ENCODE measurements at regions not wholly inside any gene's neighbourhood (a gene's known extent, or its start where the extent isn't known, plus 50 kb on each side); places are given as distances from the start of the nearest gene placed in this dataset.

GRCh38 chr3:26353097-26353496 is 269.5 kb upstream of the LRRC3B start:
- TF ChIP-seq, protein P1, sequence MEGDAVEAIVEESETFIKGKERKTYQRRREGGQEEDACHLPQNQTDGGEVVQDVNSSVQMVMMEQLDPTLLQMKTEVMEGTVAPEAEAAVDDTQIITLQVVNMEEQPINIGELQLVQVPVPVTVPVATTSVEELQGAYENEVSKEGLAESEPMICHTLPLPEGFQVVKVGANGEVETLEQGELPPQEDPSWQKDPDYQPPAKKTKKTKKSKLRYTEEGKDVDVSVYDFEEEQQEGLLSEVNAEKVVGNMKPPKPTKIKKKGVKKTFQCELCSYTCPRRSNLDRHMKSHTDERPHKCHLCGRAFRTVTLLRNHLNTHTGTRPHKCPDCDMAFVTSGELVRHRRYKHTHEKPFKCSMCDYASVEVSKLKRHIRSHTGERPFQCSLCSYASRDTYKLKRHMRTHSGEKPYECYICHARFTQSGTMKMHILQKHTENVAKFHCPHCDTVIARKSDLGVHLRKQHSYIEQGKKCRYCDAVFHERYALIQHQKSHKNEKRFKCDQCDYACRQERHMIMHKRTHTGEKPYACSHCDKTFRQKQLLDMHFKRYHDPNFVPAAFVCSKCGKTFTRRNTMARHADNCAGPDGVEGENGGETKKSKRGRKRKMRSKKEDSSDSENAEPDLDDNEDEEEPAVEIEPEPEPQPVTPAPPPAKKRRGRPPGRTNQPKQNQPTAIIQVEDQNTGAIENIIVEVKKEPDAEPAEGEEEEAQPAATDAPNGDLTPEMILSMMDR (IDR thresholded peaks at IDR 0.05), result no peak
- no peak for TF ChIP-seq POLR2A (IDR thresholded peaks at IDR 0.05)
